HG03378 (cell line): ENCODE measurements at regions not wholly inside any gene's neighbourhood (a gene's known extent, or its start where the extent isn't known, plus 50 kb on each side); places are given as distances from the start of the nearest gene placed in this dataset.

ENCODE experiments used
- ATAC-seq: cut with Tn5 transposase; IDR thresholded peaks from one replicate; pipeline ENCODE4 v1.9.1; 2021; ENCODE audit warnings: mild to moderate bottlenecking, moderate library complexity; ENCODE audit not compliant: unreplicated experiment

DNA sequence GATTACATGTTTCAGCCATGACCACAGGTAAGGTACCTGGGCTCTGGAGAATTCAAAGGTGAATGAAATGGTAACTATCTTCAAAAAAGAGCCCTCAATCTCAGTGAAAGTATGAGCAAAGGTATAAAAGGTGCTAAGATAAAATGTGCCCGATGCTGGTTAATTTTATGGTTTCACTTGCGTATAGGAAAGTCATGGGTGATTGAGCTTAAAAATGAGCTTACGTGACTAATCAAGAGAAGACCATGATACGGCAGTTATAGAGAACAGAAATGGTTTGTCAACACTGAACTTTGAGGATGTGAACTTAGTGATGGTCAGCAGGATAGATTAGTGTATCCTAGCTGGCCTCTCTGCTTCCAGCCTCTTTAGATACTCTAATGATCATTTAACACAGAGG, 320.1 kb downstream of the DEPDC1B start:
- ATAC-seq = peak; percentile 58

DNA sequence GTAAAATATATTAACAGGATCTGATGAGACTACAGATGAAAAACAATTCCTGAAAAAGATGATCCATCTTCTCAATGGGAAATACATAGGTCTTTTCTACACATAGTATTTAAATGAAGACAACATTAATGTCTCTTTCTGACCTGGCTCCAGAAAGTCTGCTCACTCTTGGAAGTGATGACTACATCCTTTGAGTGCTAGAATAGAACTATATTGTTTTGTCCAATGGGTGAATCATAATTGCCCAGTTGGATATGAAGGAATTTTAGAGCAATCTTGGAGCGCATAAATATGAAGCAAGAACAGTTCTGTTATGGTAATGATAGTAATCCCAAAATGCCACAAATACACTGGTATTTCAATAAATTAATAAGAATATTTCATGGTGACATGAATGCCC, 322.1 kb downstream of the DEPDC1B start:
- ATAC-seq = no peak

DNA sequence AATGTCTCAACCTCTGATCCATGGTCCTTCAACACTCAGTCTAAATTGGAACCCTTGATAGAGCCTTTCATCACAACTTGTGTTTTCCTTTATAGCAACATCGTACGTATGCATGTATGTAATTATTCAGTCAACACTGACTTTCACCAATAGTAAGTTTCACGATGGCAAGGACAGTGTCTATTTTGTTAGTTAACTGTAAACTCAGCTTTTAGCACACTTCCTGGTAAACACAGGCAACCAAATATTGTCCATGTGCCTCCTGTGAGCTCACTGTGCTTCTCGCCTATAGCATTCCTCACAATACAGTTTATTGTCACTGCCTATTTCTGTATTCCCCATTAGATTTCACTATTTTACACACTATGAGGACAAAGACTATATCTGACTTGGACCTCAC, 323.1 kb downstream of the DEPDC1B start:
- no peak for ATAC-seq

DNA sequence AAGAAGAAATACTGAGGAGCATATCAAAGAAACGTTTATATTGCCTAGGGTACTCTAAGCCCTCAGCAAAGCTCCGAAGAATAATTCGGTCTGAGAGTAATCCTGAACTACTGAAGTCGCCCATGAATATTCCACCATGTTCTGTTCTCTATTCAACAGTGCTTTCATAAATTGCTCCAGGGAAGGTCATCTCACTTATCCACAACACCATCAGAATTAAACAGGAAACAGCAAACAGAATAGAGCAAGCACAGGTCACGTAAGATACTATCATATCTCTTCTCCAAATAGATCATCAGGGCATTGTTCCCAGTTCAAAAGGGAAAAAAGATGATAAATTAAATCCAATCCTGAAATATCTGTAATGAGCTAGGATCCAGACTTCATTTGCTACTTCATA, 325.6 kb downstream of the DEPDC1B start:
- ATAC-seq = no peak

DNA sequence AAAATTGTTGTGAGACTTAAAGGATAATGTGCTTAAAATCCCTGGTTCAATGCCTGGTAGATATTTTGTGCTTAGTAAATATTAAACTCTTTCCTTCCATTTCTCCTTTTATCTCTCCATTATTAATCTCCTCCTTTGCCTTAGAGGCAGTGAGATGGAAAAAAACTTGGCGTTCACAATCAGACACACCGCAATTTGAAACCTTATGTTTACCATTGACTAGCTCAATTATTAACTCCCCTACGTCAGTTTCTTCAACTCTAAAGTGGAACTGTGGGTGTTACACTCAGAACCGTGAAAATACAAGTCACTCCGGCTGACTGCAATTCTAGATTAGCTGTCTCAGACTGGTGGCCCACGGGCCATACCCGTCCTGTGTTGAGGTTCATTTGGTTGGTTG, 327.2 kb downstream of the DEPDC1B start:
- no peak for ATAC-seq

DNA sequence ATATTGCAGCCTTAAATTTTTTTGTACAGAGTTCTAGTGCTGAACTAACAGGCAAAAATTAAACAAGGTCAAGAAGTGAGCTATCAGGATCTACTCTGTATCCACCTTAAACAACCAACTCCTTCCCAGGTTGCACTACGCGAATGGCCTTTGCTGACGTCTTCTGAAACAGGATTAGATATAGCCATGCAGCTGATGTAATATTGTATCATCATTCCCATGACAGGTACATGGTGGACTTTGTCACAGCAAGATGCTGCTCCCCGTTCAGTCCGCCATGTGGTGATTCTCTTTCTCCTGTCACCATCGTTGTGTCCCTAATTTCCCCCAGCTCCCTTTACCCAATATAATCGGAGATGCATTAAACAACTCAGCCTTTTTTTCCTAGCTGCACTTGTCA, 328.9 kb downstream of the DEPDC1B start:
- no peak for ATAC-seq

DNA sequence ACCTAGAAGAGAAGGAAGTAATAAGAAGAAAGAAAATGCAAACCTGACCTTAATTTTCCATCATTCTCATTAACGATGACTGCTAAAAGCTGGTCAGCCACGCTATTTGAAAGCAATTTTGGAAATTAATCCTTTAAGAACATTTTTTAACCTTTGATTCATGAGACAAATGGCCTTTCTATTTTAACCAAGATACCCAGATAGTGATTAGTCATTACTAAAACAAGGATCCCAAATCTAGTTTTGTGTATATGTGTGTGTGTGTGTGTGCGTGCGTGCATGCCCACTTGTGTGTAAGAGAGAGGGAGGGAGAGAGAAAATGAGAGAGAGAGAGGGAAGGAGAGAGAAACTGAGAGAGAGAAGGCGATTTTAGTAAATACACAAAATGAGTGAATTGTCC, 329.5 kb downstream of the DEPDC1B start:
- ATAC-seq = no peak

DNA sequence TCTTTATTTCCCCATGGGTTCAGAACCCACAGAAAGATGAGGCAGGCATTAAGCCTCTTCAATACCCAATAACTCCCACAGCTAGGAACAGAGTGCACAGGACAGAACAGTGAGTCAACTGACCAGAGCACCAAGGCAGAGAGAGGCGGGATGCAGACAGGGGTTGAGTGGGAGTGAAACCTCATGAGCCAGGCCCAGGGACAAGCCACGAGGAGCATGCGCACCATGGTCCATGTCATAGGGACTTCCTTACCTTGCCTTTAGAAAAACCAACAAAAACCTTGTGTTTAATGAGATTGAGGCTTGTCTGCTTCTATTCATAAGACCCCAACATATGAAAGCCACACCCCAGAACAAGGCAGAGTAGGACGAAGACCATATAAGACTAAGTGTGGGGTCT, 330.6 kb downstream of the DEPDC1B start:
- ATAC-seq = no peak

DNA sequence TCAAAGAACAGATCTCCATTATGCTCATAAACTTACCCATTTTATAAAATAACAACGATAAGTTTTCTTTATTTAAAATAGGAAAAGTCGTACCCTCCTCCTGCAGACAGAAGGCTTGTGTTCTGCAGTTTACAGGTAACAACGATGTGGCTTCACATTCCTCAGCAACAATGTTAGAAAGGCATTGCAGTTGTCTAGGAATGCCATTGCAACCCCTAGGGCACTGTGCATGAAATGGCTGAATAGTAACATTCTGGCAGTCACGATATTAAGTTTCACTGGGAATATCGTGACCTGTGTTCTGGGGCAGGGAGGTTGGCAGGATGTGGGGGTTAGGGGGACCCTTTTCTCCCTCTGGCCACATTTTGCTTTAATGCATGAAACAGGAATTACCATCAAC, 331.9 kb downstream of the DEPDC1B start:
- no peak for ATAC-seq

DNA sequence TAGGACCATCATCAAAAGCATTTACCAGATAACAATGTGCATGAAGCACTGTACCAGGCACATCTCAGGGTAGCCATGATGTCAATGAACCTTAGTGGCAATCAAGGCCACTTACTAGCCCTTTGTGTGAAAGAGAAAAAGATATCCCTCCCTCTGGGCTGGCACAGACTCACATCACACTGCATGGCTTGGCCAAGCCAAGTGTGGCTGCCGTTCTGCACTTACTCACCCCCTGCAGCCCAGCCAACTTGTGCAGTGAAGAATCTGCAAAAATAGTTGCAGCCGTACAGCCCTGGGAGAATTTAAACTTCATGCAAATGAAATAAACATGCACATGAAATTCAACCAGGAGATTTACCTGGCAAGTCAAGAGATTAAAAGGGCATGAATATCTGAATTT, 333.5 kb downstream of the DEPDC1B start:
- no peak for ATAC-seq

DNA sequence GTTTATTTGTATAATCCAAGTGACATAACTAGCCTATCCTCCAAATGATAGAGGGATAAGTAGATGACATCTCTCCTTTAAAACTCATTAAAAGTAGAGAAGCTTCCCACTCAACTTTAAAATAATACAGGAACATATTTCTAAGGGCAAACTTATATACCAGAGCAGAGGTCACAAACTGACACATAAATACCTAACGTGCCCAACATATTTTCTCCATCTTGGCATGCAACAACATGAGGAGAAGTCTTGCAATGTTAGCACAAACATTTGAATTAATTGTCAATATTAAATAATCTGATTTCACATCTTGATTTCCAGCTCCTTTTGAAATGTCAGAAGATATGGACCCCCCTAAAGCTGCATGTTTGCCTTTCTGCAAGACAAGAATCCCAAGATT, 335.0 kb downstream of the DEPDC1B start:
- ATAC-seq = no peak

DNA sequence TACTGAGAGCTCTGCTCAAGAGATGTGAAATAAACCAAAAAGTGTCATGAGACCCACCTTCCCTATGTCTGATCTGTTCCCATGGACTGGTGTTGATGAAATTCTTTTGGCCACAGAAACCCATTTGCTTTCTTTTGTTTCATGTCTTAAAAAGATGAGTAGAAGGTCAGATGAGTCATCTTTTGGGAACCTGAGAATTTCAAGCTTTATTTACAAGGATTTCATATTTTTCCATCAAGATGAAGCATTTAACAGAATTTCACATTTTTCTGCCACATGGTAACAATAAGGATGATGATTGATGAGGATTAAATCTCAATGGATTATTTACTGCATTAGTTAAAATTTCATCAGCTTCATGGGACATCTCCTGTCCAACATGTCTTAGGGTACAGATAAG, 337.8 kb downstream of the DEPDC1B start:
- no peak for ATAC-seq

DNA sequence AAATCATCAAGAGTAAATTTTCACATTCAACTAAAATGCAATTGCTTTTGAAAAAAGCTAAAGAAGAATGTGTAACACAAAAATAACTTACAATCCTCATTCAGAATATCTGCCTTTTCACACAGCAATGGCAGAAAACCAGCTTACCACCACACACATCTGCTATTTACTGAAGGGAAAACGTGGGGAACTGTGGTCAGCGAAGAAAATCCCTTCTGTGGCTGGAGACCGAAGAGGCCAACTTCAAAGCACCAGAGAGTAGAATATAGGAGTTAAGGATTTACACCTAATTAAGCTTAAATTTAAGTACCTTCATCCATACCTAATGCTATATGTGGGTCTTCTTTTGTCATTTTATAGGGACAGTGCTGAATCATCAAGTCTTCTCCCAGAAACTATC, 339.6 kb downstream of the DEPDC1B start:
- no peak for ATAC-seq

DNA sequence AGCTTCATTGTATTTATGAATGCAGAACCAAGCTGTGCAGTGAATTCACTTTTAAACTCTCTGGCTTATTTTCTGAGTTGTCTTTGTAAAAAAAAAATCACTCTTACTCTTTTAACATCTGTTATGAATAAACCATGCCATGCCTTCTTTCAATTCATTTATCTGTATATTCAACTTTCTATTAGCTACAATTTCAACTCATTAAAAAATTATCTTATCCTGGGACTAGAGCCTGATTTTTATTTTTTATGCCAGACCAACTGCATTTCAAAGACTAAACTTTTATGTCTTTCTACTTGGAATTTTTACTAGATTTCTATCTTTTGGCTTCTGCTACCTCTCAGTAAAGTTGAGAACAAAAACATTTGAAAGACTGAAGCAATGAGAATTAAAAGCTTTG, 342.7 kb downstream of the DEPDC1B start:
- ATAC-seq = no peak

DNA sequence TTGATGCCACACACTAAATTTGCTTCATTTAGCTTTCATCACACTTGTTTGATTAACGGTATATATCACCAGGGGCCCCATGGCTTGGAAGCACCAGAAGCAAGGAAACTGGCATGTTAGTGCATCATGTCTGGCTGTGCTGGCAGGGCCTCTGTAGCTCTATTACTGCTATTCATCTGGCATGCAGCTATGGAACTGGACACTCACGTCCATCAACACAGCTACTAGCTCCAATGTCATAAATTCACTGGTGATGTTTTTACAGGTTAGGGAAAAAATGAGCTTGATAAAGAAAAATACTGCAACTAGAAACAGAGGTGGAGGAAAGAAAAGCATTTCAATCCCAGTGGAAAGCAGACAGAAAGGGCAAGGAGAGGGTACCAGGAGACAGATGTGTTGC, 343.2 kb downstream of the DEPDC1B start:
- ATAC-seq = no peak

DNA sequence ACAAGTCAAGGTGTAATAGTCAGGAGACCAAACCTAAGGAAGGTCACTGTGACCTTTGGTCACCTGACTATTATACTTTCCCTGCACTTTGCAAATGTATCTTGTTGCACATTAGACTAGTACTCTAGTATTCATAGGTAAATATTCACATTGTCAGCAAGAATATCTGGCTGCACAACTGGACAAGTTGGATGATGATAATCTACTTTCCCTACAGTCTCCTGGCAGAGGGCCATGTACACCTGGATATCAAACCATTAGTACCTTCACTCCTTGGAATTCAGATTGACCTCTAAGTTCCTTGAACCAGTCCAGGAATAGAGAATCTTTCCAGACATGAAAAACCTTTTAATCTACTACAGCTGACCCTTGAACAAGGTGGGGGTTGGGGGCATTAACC, 344.8 kb downstream of the DEPDC1B start:
- no peak for ATAC-seq

DNA sequence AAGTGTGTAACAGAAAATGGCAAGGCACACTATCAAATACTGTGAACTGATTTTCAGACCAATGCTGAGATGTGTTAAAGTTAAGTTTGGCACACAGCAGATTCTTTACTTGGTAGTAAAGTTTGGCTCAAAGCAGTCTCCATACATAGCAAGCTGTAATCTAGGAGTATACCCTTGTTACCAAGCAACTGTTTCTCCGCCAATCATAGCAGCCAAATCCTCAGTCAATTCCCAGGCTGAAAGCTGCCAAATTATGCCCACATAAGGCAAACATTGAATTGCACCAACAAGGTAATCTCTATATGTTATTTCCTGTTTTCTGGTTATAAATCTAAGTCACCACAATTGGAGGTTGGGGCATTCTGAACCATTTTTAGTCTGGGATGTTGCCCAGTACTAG, 345.7 kb downstream of the DEPDC1B start:
- no peak for ATAC-seq

DNA sequence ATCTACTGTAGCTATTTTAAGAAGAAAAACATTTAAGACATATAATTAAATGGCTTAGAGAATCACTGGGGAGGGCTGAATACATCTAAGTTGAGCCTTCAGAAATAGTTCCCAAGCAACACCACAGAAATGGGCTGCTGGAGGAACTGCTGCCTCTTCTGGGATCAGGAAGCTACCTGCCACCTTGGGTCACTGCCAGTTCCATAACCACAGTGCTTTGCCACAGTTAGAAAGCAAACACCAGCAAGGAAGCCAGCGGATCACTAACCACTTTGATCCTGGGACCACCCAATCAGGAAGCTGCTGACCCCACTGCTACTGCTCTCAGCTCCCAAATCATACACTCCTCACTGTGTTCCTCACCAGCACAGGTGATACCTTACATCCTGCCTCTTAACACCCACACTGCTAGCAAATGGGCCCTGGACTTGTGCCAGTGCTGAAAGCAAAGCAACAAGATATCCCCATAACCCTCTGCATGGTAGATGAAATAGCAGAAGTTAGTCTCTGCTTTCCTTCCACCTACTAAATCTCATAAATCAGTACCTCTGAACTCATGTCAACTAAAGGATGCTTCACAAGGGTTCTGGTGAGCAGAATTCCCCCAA, 346.9 kb downstream of the DEPDC1B start:
- ATAC-seq = no peak

DNA sequence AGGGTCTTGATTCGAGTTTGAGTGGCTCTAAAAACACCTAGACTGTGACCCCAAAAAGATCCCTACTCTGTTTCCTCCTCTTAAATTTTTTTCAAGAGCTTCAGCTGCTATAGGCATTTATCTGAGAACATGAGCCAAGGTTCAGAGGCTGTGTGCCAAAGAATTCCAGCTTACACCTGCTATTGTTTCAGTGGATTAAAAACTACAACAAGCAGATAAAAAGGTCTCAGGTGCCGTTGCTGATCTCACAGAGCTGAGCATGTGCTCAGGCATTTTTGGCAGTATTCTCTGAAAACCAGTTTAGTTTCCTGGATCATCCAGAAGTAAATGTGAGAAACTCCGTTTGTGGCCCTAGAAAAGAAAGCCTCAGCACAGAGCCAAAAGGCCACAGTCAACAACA, 349.2 kb downstream of the DEPDC1B start:
- ATAC-seq = no peak

DNA sequence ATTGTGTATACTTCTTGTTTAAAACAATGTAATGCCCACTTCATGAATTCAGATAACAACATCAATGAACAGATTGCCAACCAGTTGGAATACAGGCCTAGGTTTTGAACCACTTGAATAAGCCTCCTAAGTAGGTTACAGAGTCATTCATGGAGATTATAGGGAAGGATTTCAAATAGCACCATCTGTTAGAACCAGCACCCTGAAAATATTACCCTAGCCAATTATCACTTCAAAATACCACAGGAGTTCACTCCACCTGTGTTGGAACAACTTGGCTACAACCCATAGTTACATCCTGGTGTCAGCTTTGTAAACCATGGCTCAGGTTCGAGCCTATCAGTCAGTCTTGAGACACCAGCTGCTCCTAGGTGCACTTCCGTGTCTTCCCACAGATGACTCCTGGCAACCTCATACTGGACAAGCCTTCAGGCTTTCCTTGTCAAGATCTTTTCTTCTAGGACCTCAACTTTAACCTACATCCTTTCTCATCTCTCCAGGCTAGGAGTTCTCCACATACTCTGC, 350.0 kb downstream of the DEPDC1B start:
- no peak for ATAC-seq

DNA sequence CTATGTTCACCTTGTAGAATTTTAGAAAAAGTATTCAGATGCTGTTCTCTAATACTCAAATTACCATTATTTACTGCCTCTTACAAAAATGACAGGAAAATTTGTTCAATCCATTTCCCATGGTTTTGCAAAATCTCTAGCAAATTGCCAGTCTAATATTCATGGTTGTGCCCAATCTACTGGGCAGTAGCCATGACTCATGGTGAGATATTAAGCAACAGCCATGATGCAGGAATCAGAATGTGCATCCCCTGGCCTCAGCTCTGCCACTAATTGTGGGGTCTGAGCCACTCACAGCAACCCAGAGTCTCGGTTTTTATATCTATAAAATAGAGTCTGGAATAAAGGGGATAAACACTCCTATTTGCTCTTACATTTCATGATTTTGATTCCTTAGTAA, 353.6 kb downstream of the DEPDC1B start:
- no peak for ATAC-seq

DNA sequence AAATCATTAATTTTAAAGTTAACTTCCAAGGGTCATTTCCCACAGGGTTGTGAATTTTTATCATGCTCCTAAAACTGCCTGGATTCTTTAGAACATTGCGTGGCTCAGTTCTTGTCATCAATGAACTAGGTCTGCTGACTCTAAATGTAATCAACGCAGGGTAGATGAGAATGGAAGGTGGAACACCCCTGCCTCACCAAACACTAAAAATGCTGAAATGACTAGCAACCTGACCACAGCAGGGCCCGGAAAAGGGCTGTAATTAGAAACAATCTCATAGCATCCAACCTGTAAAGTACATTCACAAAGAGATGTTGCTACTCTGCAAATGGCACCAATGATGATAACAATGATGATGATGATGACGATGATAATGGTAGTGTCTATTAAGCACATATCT, 356.9 kb downstream of the DEPDC1B start:
- no peak for ATAC-seq

DNA sequence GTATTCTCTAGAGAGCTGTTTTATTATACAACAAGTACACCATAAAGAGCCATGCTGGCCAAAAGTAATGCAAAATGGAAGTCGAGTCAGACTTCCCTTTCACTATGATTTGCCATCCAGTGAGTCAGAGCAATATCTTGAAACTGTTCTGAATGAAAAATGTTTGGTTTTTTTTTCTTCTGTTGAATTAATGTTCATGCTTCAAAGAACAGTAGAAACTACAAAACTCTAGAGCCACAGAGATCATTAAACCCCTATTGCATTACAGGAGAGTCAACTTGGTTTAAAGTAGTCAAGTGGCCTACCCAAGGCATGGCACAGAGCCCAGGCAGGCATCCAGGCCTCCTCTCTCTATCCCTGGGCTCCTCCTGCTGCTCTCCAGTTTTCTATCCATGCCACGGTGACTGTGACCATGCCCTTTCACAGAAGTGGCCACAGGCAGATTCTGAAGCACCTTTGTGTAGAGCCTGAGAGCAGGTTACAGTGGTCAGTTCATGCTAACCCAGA, 358.9 kb downstream of the DEPDC1B start:
- ATAC-seq = peak; percentile 67
